ENCODE measurements at regions not wholly inside any gene's neighbourhood (a gene's known extent, or its start where the extent isn't known, plus 50 kb on each side); places are given as distances from the start of the nearest gene placed in this dataset.

DNA sequence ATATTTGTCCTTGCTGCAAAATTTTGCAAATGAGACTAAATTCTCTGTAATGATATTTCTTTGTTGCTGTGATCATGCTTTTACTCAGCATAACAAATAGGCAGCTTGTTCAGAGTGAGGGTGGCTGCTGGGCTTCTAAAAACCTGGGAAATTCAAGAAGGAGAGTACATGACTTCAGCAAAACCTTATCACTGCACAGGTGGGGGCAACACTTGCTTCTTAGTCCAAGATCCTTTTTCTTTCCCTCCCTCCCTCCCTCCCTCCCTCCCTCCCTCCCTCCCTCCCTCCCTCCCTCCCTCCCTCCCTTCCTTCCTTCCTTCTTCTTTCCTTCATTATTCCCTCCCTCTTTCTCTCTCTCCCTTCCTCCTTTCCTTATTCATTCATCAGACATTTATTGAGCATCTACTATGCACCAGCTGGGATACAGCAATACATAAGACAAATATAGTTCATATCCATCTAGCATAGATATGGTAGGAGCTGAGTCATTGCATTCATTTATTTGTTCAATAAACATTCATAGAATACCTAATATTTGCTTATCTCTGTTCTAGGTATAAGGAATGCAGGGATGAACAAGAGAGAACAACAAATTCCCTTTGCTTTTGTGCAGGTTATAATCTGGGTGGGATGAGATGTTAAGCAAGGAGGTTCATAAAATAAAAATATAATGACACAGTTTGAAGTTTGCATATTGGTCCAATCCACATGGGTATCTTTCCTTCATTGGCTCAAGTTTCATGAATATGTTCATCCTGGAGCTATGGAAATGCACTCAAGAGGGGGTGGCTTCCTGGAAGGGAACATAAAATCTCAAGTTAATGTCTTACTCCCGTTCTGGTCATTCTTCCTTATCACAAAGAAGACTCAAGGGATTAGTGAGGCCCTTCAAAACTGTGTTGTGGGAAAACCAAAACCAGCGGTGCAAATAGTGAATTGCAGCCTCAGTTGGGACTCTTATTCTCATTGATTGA is 210.7 kb downstream of the PDCD6IP start:
- peak; percentile 29 for DNase-seq (ENCODE audit: low read depth)
- TF ChIP-seq CTCF (IDR thresholded peaks at IDR 0.05; ENCODE audit: low read length, missing control alignments), result no peak
- H3K4me3 ChIP-seq (replicated peaks; ENCODE audit: low read depth, low read length), result no peak overlapping the region

GRCh38 chr3:34011171-34012101 is 213.0 kb downstream of the PDCD6IP start:
- no peak overlapping the region for H3K4me3 ChIP-seq (replicated peaks; ENCODE audit: low read depth, low read length)
- TF ChIP-seq CTCF (IDR thresholded peaks at IDR 0.05; ENCODE audit: low read length, missing control alignments), result peak; percentile 22
- DNase-seq (ENCODE audit: low read depth), result peak; percentile 8

GRCh38 chr3:34012102-34012461 is 213.7 kb downstream of the PDCD6IP start:
- peak; percentile 93 for DNase-seq (ENCODE audit: low read depth)
- H3K4me3 ChIP-seq (replicated peaks; ENCODE audit: low read depth, low read length), result no peak overlapping the region
- TF ChIP-seq CTCF (IDR thresholded peaks at IDR 0.05; ENCODE audit: low read length, missing control alignments), result no peak

DNA sequence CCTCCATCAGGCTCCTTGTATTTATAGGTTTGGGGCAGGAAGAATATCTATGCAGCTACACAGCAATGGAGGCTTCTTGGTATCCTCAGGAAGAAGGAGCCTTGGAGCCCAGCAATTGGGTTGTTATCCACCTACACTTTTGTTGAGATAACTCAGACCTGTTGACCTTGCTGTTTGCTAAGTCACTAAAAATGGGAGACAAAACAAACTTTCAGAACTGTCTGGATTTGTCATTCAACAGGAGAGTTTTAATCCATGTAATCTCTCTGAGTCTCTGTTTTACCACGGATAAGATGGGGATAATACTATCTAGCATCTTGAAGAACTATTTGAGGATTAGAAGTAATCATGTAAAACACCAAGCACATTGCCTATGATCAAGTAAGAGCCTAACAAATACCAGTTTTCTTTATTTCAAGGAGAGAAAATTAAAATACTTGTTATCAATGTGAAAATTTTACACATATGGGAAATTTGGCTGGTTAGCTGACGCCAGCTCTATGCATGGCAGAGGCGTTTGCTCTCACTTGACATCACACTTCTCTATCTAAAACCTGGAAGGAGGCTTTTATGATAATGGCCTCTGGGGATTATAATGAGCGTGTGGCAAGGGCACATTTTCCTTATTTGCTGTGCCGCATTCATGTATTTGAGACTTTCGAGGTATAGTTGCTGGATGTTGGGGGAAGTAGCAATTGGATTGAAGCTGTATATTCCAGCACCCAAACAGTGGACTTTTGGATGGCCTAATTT is 215.6 kb downstream of the PDCD6IP start:
- TF ChIP-seq CTCF (IDR thresholded peaks at IDR 0.05; ENCODE audit: low read length, missing control alignments), result no peak
- DNase-seq (ENCODE audit: low read depth), result no peak
- H3K4me3 ChIP-seq (replicated peaks; ENCODE audit: low read depth, low read length), result no peak overlapping the region

DNA sequence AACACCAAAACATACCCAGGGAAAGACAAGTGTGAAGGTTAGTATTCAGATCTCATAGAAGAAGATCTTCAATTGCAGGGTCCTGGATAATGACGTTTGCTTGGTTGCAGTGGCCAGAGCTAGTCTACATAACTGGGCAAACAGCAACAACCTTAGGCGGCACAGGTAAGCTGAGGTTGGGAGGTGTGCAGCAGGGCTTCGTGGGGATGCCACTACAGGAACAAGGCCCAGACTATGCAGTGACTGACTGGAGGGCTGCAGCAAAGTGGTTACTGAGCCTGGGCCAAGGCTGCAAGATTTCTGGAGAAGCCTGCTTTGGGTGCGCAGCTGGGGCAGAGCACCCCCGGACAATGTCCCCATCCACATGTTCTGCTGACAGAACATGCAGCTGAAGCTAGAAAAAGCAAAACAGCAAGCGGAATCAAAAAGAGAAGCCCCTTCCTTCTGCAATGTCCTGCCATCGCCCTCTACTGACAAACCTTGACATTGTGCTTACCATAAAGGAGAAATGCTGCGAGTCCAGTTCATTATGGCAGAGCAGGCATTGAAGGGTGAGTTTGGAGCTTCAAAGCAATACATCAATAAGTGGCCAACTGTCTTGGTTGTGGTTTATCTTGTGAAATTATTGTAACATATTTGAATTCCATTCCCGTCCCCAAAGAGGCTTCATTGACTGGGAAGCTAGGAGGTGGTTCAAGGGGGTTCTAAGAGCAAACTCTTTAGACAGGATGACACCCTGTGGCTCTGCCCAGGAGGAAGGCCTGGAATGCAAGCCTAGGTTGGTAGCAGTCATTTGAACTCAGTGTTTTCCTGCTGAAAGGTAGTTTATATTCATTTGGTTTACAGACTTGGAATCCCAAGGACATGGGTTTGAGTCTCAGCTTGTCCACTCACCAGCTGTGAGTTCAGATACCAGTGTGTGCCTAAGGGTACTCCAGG is 217.0 kb downstream of the PDCD6IP start:
- H3K4me3 ChIP-seq (replicated peaks; ENCODE audit: low read depth, low read length), result no peak overlapping the region
- TF ChIP-seq CTCF (IDR thresholded peaks at IDR 0.05; ENCODE audit: low read length, missing control alignments), result peak; percentile 41
- peak; percentile 35 for DNase-seq (ENCODE audit: low read depth)

All from fibroblast of pulmonary artery (primary cell).